GM23338 (cell line): ENCODE measurements at regions not wholly inside any gene's neighbourhood (a gene's known extent, or its start where the extent isn't known, plus 50 kb on each side); places are given as distances from the start of the nearest gene placed in this dataset.

Experiments used
- CREB1 ChIP-seq: fragments of 250-450 bp; sonication (Bioruptor Pico); IDR thresholded peaks from 2 replicates; pipeline ENCODE4 v1.5.0; 2020; ENCODE audit warnings: low read depth, mild to moderate bottlenecking, moderate library complexity
- CTCF ChIP-seq, 2 experiments: fragments of 200-600 bp in 1 of 2; sonication (generic) in 1 of 2; conservative IDR thresholded peaks; 2 replicates each; pipeline versions ENCODE4 v1.5.1 to v1.6.1; 2016 to 2017; ENCODE audit warnings: antibody characterized with exemption in 2 of 2, low read depth in 2 of 2, mild to moderate bottlenecking in 2 of 2, moderate library complexity in 1 of 2
- ETS1 ChIP-seq: IDR thresholded peaks from 2 replicates; pipeline ENCODE4 v1.6.1; 2016; ENCODE audit warnings: antibody characterized with exemption
- EZH2 ChIP-seq: fragments of 200-600 bp; sonication (generic); IDR thresholded peaks from one replicate; pipeline ENCODE4 v1.8.0; 2017; ENCODE audit warnings: antibody characterized with exemption, mild to moderate bottlenecking, low read depth; ENCODE audit not compliant: unreplicated experiment
- EZH2phosphoT487 ChIP-seq: fragments of 200-600 bp; sonication (generic); IDR thresholded peaks from one replicate; pipeline ENCODE4 v1.8.1; 2018; ENCODE audit warnings: antibody characterized with exemption; ENCODE audit not compliant: unreplicated experiment
- POLR2AphosphoS5 ChIP-seq: IDR thresholded peaks from 2 replicates; pipeline ENCODE4 v1.6.1; 2016; ENCODE audit warnings: antibody characterized with exemption, low read depth
- REST ChIP-seq: IDR thresholded peaks from one replicate; pipeline ENCODE4 v1.6.1; 2018; ENCODE audit warnings: antibody characterized with exemption; ENCODE audit not compliant: unreplicated experiment
- ZNF331 ChIP-seq: fragments of 250-450 bp; sonication (Bioruptor Pico); IDR thresholded peaks from 2 replicates; pipeline ENCODE4 v1.5.0; 2020; ENCODE audit warnings: low read depth, mild to moderate bottlenecking, moderate library complexity
- ZNF462 ChIP-seq: fragments of 250-450 bp; sonication (Bioruptor Pico); IDR thresholded peaks from 2 replicates; pipeline ENCODE4 v1.5.0; 2020; ENCODE audit warnings: mild to moderate bottlenecking, moderate library complexity

GRCh38 chr2:4501525-4501924, 798.1 kb downstream of the DCDC2C start:
- TF ChIP-seq CTCF (conservative IDR thresholded peaks at IDR 0.05; ENCODE audit: low read depth in 2 of 2) (no peak), POLR2AphosphoS5 (no peak), REST (no peak), EZH2phosphoT487 (no peak), EZH2 (no peak), CREB1 (no peak), ETS1 (no peak), ZNF462 (CRISPR knock-in tag) (no peak), ZNF331 (CRISPR knock-in tag) (no peak)
